K562 (cell line): ENCODE measurements at regions not wholly inside any gene's neighbourhood (a gene's known extent, or its start where the extent isn't known, plus 50 kb on each side); places are given as distances from the start of the nearest gene placed in this dataset.

Experiments used
- ATAC-seq: fragments of 200-7000 bp; cut with Tn5 transposase; 3 replicates; pipeline ENCODE4 v1.9.1; 2020; ENCODE audit warnings: moderate library complexity
- BruUV-seq: library from RNA; stranded (reverse); fragments of 400-500 nt; replicated peaks from 2 replicates; lab custom pipeline; 2021; lab: Mats Ljungman, UMichigan
- CTCF ChIA-PET: fragments of 300-600 bp; formaldehyde crosslinking; extraction: SDS; loops from one replicate; lab custom pipeline; 2021; ENCODE audit warnings: low intra/inter-chr PET ratio; lab: Yijun Ruan, JAX
- POLR2A ChIA-PET: fragments of 300-600, 350-650 bp; sonication (Branson Sonifier 250); formaldehyde crosslinking; extraction: SDS; loops from one replicate; lab custom pipeline; 2021; ENCODE audit warnings: antibody characterized with exemption, inconsistent platforms; lab: Yijun Ruan, JAX
- DNase-seq, 4 experiments: peaks; one replicate each; pipeline versions ENCODE4 v3.0.0 to v3.0.0-alpha.2; 2011 to 2018; ENCODE audit warnings: low spot score in 3 of 4, mixed read lengths in 3 of 4; ENCODE audit errors: extremely low read depth in 1 of 4
- FAIRE-seq: peaks from 2 replicates; lab custom pipeline; 2011; peaks lifted over from hg19 to GRCh38; lab: Jason Lieb, UNC
- H2AFZ ChIP-seq: 2 replicates; pipeline ENCODE4 v1.6.0; 2011; ENCODE audit warnings: low read depth, low read length, control low read depth, inconsistent platforms
- H3K27ac ChIP-seq: fragments of 200-600 bp; 3 replicates; pipeline ENCODE4 v1.8.0; 2011; ENCODE audit warnings: low read depth, mild to moderate bottlenecking, control low read depth, inconsistent platforms, low read length, moderate library complexity, mixed read lengths; ENCODE audit errors: extremely low read depth
- H3K27me3 ChIP-seq, 2 experiments: fragments of 300-600 bp in 1 of 2; 2 replicates in 1 of 2; 3 replicates in 1 of 2; pipeline versions ENCODE4 v1.6.0 to v1.8.0; 2011; ENCODE audit warnings: inconsistent platforms in 2 of 2, low read length in 2 of 2, mild to moderate bottlenecking in 1 of 2, mixed read lengths in 1 of 2, moderate library complexity in 1 of 2; ENCODE audit not compliant: control insufficient read depth in 2 of 2, insufficient read depth in 2 of 2
- H3K36me3 ChIP-seq: fragments of 300-600 bp; 3 replicates; pipeline ENCODE4 v1.8.0; 2011; ENCODE audit warnings: mild to moderate bottlenecking, low read length, inconsistent platforms; ENCODE audit not compliant: control insufficient read depth, insufficient read depth
- H3K4me1 ChIP-seq, 2 experiments: fragments of 200-600 bp in 1 of 2; replicated peaks in 1 of 2; 2 replicates in 1 of 2; 3 replicates in 1 of 2; pipeline versions ENCODE4 v1.5.1 to v1.8.0; 2011; ENCODE audit warnings: inconsistent platforms in 2 of 2, low read length in 2 of 2, mild to moderate bottlenecking in 1 of 2, mixed read lengths in 1 of 2, moderate library complexity in 1 of 2; ENCODE audit not compliant: control insufficient read depth in 2 of 2, insufficient read depth in 2 of 2
- H3K4me2 ChIP-seq: 2 replicates; pipeline ENCODE4 v1.6.1; 2011; ENCODE audit warnings: low read length, control low read depth, inconsistent platforms, mixed read lengths; ENCODE audit not compliant: insufficient read depth
- H3K4me3 ChIP-seq: fragments of 200-600 bp; sonication (generic), shearing (Covaris generic); 2 replicates; pipeline ENCODE4 v1.5.1; 2016; ENCODE audit warnings: control low read depth, inconsistent platforms
- H3K79me2 ChIP-seq: fragments of 200-600 bp; 3 replicates; pipeline ENCODE4 v1.8.0; 2011; ENCODE audit warnings: low read length, inconsistent platforms; ENCODE audit not compliant: control insufficient read depth, insufficient read depth
- H3K9ac ChIP-seq, 2 experiments: 2 replicates each; pipeline versions ENCODE4 v1.6.0 to v1.6.1; 2011; ENCODE audit warnings: low read depth in 2 of 2, low read length in 2 of 2, control low read depth in 1 of 2, inconsistent platforms in 1 of 2, mild to moderate bottlenecking in 1 of 2, mixed read lengths in 1 of 2; ENCODE audit not compliant: insufficient read depth in 1 of 2
- H3K9me1 ChIP-seq: one replicate; pipeline ENCODE4 v1.6.0; 2011; ENCODE audit warnings: inconsistent platforms, mild to moderate bottlenecking, low read length, moderate library complexity; ENCODE audit not compliant: control insufficient read depth, insufficient read depth
- H3K9me3 ChIP-seq: replicated peaks from 2 replicates; pipeline ENCODE4 v1.5.1; 2011; ENCODE audit warnings: low read depth, low read length, inconsistent platforms; ENCODE audit not compliant: control insufficient read depth, insufficient read depth
- H4K20me1 ChIP-seq: replicated peaks from 2 replicates; pipeline ENCODE4 v1.6.1; 2011; ENCODE audit warnings: low read length, inconsistent platforms, mixed read lengths; ENCODE audit not compliant: control insufficient read depth, insufficient read depth
- CREB5 ChIP-seq: fragments of 250-450 bp; sonication (Bioruptor Pico); IDR thresholded peaks from 2 replicates; pipeline ENCODE4 v1.5.0; 2020; ENCODE audit warnings: mild to moderate bottlenecking
- IRF1 ChIP-seq: sonication (generic); formaldehyde crosslinking; IDR thresholded peaks from 2 replicates; pipeline ENCODE4 v1.8.0; 2022; ENCODE audit warnings: missing genetic modification reagents, mild to moderate bottlenecking, borderline replicate concordance
- MLX ChIP-seq, 2 experiments: fragments of 450-650 bp in 1 of 2; sonication (generic) in 1 of 2; formaldehyde crosslinking; conservative IDR thresholded peaks; 2 replicates each; pipeline versions ENCODE4 v1.4.0 to v1.8.1; 2020 to 2022; ENCODE audit warnings: mild to moderate bottlenecking in 1 of 2, missing genetic modification reagents in 1 of 2
- PHB ChIP-seq: fragments of 250-450 bp; sonication (Bioruptor Pico); IDR thresholded peaks from 2 replicates; pipeline ENCODE4 v1.5.0; 2021
- POLR2H ChIP-seq: IDR thresholded peaks from 2 replicates; pipeline ENCODE4 v1.6.1; 2016; ENCODE audit warnings: missing genetic modification characterization, low read depth, mild to moderate bottlenecking, control low read depth, missing compliant biosample characterization, moderate library complexity
- ZBTB7A ChIP-seq: IDR thresholded peaks from 2 replicates; pipeline ENCODE4 v1.6.1; 2011; ENCODE audit warnings: low read depth, mild to moderate bottlenecking, low read length, moderate library complexity, borderline replicate concordance; ENCODE audit not compliant: control insufficient read depth
- ZNF316 ChIP-seq: fragments of 450-650 bp; IDR thresholded peaks from 2 replicates; pipeline ENCODE4 v1.6.1; 2016
- WGBS: fragments of 100-300 bp; shearing (Covaris generic); methylation state at CpG from one replicate; pipeline ENCODE4 v1.1.6; 2016; ENCODE audit warnings: low coverage, mixed read lengths; ENCODE audit not compliant: insufficient coverage; ENCODE audit errors: missing lambda C conversion rate; 5-methylcytosine and 5-hydroxymethylcytosine counted together
- in situ Hi-C: fragments of 300-500 bp; cut with MboI; formaldehyde crosslinking; loops from 4 replicates; pipeline ENCODE4 v1.15.0; 2018; ENCODE audit warnings: inconsistent platforms, mixed read lengths
- intact Hi-C: fragments of 100-400 bp; cut with micrococcal nuclease; formaldehyde crosslinking; loops from 2 replicates; pipeline ENCODE4 v1.14.2; 2022
- TF ChIP-seq, protein P1 (sequence below): fragments of 450-650 bp; IDR thresholded peaks from 2 replicates; pipeline ENCODE4 v1.6.1; 2014; ENCODE audit warnings: low read depth, mild to moderate bottlenecking, moderate library complexity, borderline replicate concordance

GRCh38 chr4:174406383-174406782, 115.9 kb downstream of the HPGD start:
- Histone ChIP-seq H2AFZ (no peak overlapping the region), H3K4me1 (peaks cover 0 to 8% of the 10 kb centered on the region in 2 experiments; a peak in 2 of 5 replicates), H3K4me2 (no peak overlapping the region), H3K27ac (no peak overlapping the region), H3K9me3 (no peaks in the 10 kb centered on the region), H4K20me1 (no peaks in the 10 kb centered on the region), H3K4me3 (no peak overlapping the region), H3K27me3 (no peaks in the 10 kb centered on the region), H3K36me3 (no peaks in the 10 kb centered on the region), H3K9me1 (no peaks in the 10 kb centered on the region), H3K79me2 (no peaks in the 10 kb centered on the region), H3K9ac (no peak overlapping the region)
- ChIA-PET POLR2A (no interaction called here), CTCF (no interaction called here)
- intact Hi-C loops: no loop called here
- ATAC-seq (no peak), FAIRE-seq (no peak), DNase-seq (no peak)
- no TSS peak for BruUV-seq
- WGBS: 23% methylated on average over 3 of the region's 3 CpGs
- in situ Hi-C loops: no loop called here
- TF ChIP-seq ZNF316: no peak
- no peak for TF ChIP-seq CREB5 (CRISPR knock-in tag)

- Histone ChIP-seq H3K4me3 (no peak overlapping the region), H3K36me3 (no peaks in the 10 kb centered on the region), H3K9me3 (no peaks in the 10 kb centered on the region), H3K79me2 (no peaks in the 10 kb centered on the region), H3K4me2 (no peak overlapping the region), H3K27ac (no peak overlapping the region), H3K9ac (no peak overlapping the region), H3K9me1 (no peaks in the 10 kb centered on the region), H3K27me3 (no peaks in the 10 kb centered on the region), H3K4me1 (peaks cover 0 to 8% of the 10 kb centered on the region in 2 experiments; a peak in 2 of 5 replicates), H4K20me1 (no peaks in the 10 kb centered on the region), H2AFZ (no peak overlapping the region)
- no peak for ATAC-seq
- no peak for FAIRE-seq
- POLR2A ChIA-PET: no interaction called here
- intact Hi-C loops (no loop called here), in situ Hi-C loops (no loop called here)
- no peak for DNase-seq
- CTCF ChIA-PET: no interaction called here
- 68% methylated on average over 3 of the region's 3 CpGs for WGBS
- no TSS peak for BruUV-seq
- TF ChIP-seq POLR2H: no peak
- TF ChIP-seq PHB (CRISPR knock-in tag): no peak
- TF ChIP-seq, protein P1, sequence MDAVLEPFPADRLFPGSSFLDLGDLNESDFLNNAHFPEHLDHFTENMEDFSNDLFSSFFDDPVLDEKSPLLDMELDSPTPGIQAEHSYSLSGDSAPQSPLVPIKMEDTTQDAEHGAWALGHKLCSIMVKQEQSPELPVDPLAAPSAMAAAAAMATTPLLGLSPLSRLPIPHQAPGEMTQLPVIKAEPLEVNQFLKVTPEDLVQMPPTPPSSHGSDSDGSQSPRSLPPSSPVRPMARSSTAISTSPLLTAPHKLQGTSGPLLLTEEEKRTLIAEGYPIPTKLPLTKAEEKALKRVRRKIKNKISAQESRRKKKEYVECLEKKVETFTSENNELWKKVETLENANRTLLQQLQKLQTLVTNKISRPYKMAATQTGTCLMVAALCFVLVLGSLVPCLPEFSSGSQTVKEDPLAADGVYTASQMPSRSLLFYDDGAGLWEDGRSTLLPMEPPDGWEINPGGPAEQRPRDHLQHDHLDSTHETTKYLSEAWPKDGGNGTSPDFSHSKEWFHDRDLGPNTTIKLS: no peak
- no peak for TF ChIP-seq MLX (CRISPR knock-in tag; conservative IDR thresholded peaks at IDR 0.05)
- no peak for TF ChIP-seq ZBTB7A
- no peak for TF ChIP-seq IRF1 (CRISPR knock-in tag)
Observed at GRCh38 chr4:174405923-174406322, 116.4 kb downstream of the HPGD start.
